ENCODE measurements at regions not wholly inside any gene's neighbourhood (a gene's known extent, or its start where the extent isn't known, plus 50 kb on each side); places are given as distances from the start of the nearest gene placed in this dataset. TPM values are rescaled to one million over a fixed set of nuclear protein-coding genes. Genes with fewer than 3 reads are reported as not detected.
A peak's percentile ranks its signal among the peaks of the same experiment; 100 is the strongest.
"Not testable (repeated sequence)": the region's sequence is repeated elsewhere in the genome, so short reads cannot be mapped to it uniquely, and the experiment has no call there.

GRCh38 chr17:64730023-64730422 is 67.9 kb upstream of the SMURF2 start:
- DNase-seq (ENCODE audit: low read depth in 2 of 3, low spot score in 2 of 3) = not testable (repeated sequence)

GRCh38 chr17:64729201-64729600 is 67.1 kb upstream of the SMURF2 start:
- DNase-seq (ENCODE audit: low read depth in 2 of 3, low spot score in 2 of 3) = no peak

GRCh38 chr17:64728041-64728695 is 66.1 kb upstream of the SMURF2 start:
- DNase-seq (ENCODE audit: low read depth in 2 of 3, low spot score in 2 of 3) = no peak

DNA sequence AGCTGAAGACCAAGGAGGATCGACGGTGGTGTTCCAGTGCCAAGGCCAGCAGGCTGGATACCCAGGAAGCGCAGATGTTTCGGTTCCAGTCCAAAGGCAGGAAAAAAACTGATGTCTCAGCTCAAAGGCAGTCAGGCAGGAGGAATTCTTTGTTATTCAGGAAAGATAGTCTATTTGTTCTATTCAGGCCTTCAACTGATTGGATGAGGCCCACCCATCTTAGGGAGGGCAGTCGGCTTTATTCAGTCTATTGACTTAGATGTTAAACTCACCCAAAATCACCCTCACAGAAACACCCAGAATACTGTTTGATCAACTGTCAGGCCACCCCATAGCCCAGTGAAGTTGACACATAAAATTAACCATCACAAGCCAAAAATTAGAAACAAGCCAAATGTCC is 63.9 kb upstream of the SMURF2 start:
- DNase-seq (ENCODE audit: low read depth in 2 of 3, low spot score in 2 of 3) = not testable (repeated sequence)

GRCh38 chr17:64724246-64724645 is 62.1 kb upstream of the SMURF2 start:
- not testable (repeated sequence) for DNase-seq (ENCODE audit: low read depth in 2 of 3, low spot score in 2 of 3)

- no peak for DNase-seq (ENCODE audit: low read depth in 2 of 3, low spot score in 2 of 3)
Measured at GRCh38 chr17:64723781-64724180, 61.7 kb upstream of the SMURF2 start.

DNA sequence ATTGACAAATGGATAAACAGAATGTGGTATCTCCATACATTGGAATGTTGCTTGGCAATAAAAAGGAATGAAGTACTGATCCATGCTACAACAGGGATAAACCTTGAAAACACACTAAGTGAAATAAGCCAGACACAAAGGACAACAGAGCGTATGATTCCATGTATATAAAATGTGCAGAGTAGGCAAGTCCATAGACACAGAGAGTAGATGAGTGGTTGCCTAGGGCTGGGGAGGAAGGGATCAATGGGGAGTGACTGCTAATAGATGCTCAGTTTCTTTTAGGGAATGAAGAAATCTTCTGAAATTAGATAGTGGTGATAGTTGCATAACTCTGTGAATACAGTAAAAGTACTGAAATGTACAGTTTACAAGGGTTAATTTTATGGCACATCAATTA is 59.4 kb upstream of the SMURF2 start:
- not testable (repeated sequence) for DNase-seq (ENCODE audit: low read depth in 2 of 3, low spot score in 2 of 3)

- DNase-seq (ENCODE audit: low read depth in 2 of 3, low spot score in 2 of 3) = not testable (repeated sequence)
Measured at GRCh38 chr17:64720253-64720652, 58.1 kb upstream of the SMURF2 start.

DNA sequence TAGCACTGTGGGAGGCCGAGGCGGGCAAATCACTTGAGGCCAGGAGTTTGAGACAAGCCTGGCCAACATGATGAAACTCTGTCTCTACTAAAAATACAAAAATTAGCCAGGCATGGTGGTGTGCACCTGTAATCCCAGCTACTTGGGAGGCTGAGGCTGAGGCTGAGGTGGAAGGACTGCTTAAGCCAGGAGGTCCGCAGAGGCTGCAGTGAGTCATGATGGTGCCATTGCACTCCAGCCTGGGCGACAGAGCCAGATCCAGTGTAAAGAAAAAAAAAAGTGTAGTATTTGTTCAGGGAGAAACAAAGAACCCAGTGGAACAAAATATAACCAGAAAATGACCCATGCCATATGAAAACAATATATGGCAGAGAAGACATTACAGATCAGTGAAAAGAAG is 57.4 kb upstream of the SMURF2 start:
- not testable (repeated sequence) for DNase-seq (ENCODE audit: low read depth in 2 of 3, low spot score in 2 of 3)

- not testable (repeated sequence) for DNase-seq (ENCODE audit: low read depth in 2 of 3, low spot score in 2 of 3)
Measured at GRCh38 chr17:64718816-64719215, 56.7 kb upstream of the SMURF2 start.

- DNase-seq (ENCODE audit: low read depth in 2 of 3, low spot score in 2 of 3) = no peak
Measured at GRCh38 chr17:64718058-64718457, 56.0 kb upstream of the SMURF2 start.

GRCh38 chr17:64716496-64716895 is 54.4 kb upstream of the SMURF2 start:
- DNase-seq (ENCODE audit: low read depth in 2 of 3, low spot score in 2 of 3) = not testable (repeated sequence)

- peak in 1 of 3 donors; percentile 32 for DNase-seq (ENCODE audit: low read depth in 2 of 3, low spot score in 2 of 3)
Measured at GRCh38 chr17:64713786-64714185, 51.7 kb upstream of the SMURF2 start.

- DNase-seq (ENCODE audit: low read depth in 2 of 3, low spot score in 2 of 3) = peak in 1 of 3 donors; percentile 28
Measured at GRCh38 chr17:64712557-64713351, 50.6 kb upstream of the SMURF2 start.

Small RNA genes lying in the stretch of these regions (small RNA-seq; reads per million reads assigned to genes)
- gene AC103810.3 (not detected), gene BPTFP1 (not detected), gene MINOS1P2 (not detected), gene MIR6080 (not detected)
